ENCODE measurements at regions not wholly inside any gene's neighbourhood (a gene's known extent, or its start where the extent isn't known, plus 50 kb on each side); places are given as distances from the start of the nearest gene placed in this dataset.

GRCh38 chr2:238689871-238690389 lies 158.0 kb upstream of the TWIST2 start:
- Mint-ChIP-seq H3K4me3 (no peak overlapping the region), H3K36me3 (no peaks in the 10 kb centered on the region), H3K4me1 (no peaks in the 10 kb centered on the region), H3K27ac (no peak overlapping the region), H3K9me3 (peaks cover 0 to 3% (median 2%) of the 10 kb centered on the region in 3 donors), H3K27me3 (peaks cover 3% of the 10 kb centered on the region)

GRCh38 chr2:238690511-238690910 lies 157.4 kb upstream of the TWIST2 start:
- Mint-ChIP-seq H3K36me3 (no peaks in the 10 kb centered on the region), H3K27ac (no peak overlapping the region), H3K4me1 (no peaks in the 10 kb centered on the region), H3K4me3 (no peak overlapping the region), H3K9me3 (peaks cover 0 to 3% (median 2%) of the 10 kb centered on the region in 3 donors), H3K27me3 (peaks cover 3% of the 10 kb centered on the region)

- Mint-ChIP-seq H3K4me1 (no peaks in the 10 kb centered on the region), H3K36me3 (no peaks in the 10 kb centered on the region), H3K9me3 (peaks cover 0 to 2% (median 0%) of the 10 kb centered on the region in 3 donors), H3K27ac (peak overlapping the region in 1 of 3 donors; percentile 35), H3K4me3 (no peak overlapping the region), H3K27me3 (no peaks in the 10 kb centered on the region)
Observed at GRCh38 chr2:238691596-238692491, 156.0 kb upstream of the TWIST2 start.

- H3K4me1 Mint-ChIP-seq, result no peaks in the 10 kb centered on the region
- H3K27ac Mint-ChIP-seq, result no peak overlapping the region
- no peaks in the 10 kb centered on the region for H3K36me3 Mint-ChIP-seq
- no peaks in the 10 kb centered on the region for H3K27me3 Mint-ChIP-seq
- peaks cover 0 to 2% (median 0%) of the 10 kb centered on the region in 3 donors for H3K9me3 Mint-ChIP-seq
- H3K4me3 Mint-ChIP-seq, result no peak overlapping the region
Observed at GRCh38 chr2:238692562-238692961, 155.3 kb upstream of the TWIST2 start.

- Mint-ChIP-seq H3K9me3 (peaks cover 0 to 2% (median 0%) of the 10 kb centered on the region in 3 donors), H3K4me1 (no peaks in the 10 kb centered on the region), H3K27me3 (no peaks in the 10 kb centered on the region), H3K36me3 (no peaks in the 10 kb centered on the region), H3K27ac (no peak overlapping the region), H3K4me3 (no peak overlapping the region)
Observed at GRCh38 chr2:238693337-238694093, 154.4 kb upstream of the TWIST2 start.

GRCh38 chr2:238694136-238694755 lies 153.6 kb upstream of the TWIST2 start:
- H3K9me3 Mint-ChIP-seq, result peaks cover 0 to 2% (median 0%) of the 10 kb centered on the region in 3 donors
- H3K4me1 Mint-ChIP-seq, result no peaks in the 10 kb centered on the region
- H3K27ac Mint-ChIP-seq, result no peak overlapping the region
- H3K36me3 Mint-ChIP-seq, result no peaks in the 10 kb centered on the region
- no peaks in the 10 kb centered on the region for H3K27me3 Mint-ChIP-seq
- H3K4me3 Mint-ChIP-seq, result no peak overlapping the region

GRCh38 chr2:238694922-238695321 lies 153.0 kb upstream of the TWIST2 start:
- H3K4me3 Mint-ChIP-seq, result no peak overlapping the region
- no peaks in the 10 kb centered on the region for H3K36me3 Mint-ChIP-seq
- no peaks in the 10 kb centered on the region for H3K4me1 Mint-ChIP-seq
- H3K27me3 Mint-ChIP-seq, result no peaks in the 10 kb centered on the region
- peaks cover 0 to 2% (median 0%) of the 10 kb centered on the region in 3 donors for H3K9me3 Mint-ChIP-seq
- H3K27ac Mint-ChIP-seq, result no peak overlapping the region

- Mint-ChIP-seq H3K27ac (no peak overlapping the region), H3K36me3 (no peaks in the 10 kb centered on the region)
Observed at GRCh38 chr2:238695538-238695937, 152.3 kb upstream of the TWIST2 start.

GRCh38 chr2:238696331-238696730 lies 151.6 kb upstream of the TWIST2 start:
- Mint-ChIP-seq H3K27me3 (no peaks in the 10 kb centered on the region), H3K36me3 (no peaks in the 10 kb centered on the region), H3K27ac (no peak overlapping the region), H3K9me3 (no peaks in the 10 kb centered on the region), H3K4me3 (no peak overlapping the region), H3K4me1 (no peaks in the 10 kb centered on the region)

More at GRCh38 chr2:238695538-238695937, 152.3 kb upstream of the TWIST2 start:
- no peaks in the 10 kb centered on the region for H3K4me1 Mint-ChIP-seq
- H3K4me3 Mint-ChIP-seq, result no peak overlapping the region
- no peaks in the 10 kb centered on the region for H3K27me3 Mint-ChIP-seq
- no peaks in the 10 kb centered on the region for H3K9me3 Mint-ChIP-seq

GRCh38 chr2:238696786-238697185 lies 151.1 kb upstream of the TWIST2 start:
- H3K9me3 Mint-ChIP-seq, result no peaks in the 10 kb centered on the region
- no peaks in the 10 kb centered on the region for H3K27me3 Mint-ChIP-seq
- no peaks in the 10 kb centered on the region for H3K36me3 Mint-ChIP-seq
- no peaks in the 10 kb centered on the region for H3K4me1 Mint-ChIP-seq
- no peak overlapping the region for H3K27ac Mint-ChIP-seq
- H3K4me3 Mint-ChIP-seq, result no peak overlapping the region

- Mint-ChIP-seq H3K4me3 (no peak overlapping the region), H3K4me1 (no peaks in the 10 kb centered on the region), H3K27me3 (no peaks in the 10 kb centered on the region), H3K36me3 (no peaks in the 10 kb centered on the region), H3K9me3 (no peaks in the 10 kb centered on the region), H3K27ac (no peak overlapping the region)
Observed at GRCh38 chr2:238697193-238698071, 150.5 kb upstream of the TWIST2 start.

- Mint-ChIP-seq H3K27me3 (no peaks in the 10 kb centered on the region), H3K4me3 (no peak overlapping the region), H3K27ac (no peak overlapping the region), H3K9me3 (no peaks in the 10 kb centered on the region), H3K4me1 (no peaks in the 10 kb centered on the region), H3K36me3 (no peaks in the 10 kb centered on the region)
Observed at GRCh38 chr2:238698072-238698352, 149.9 kb upstream of the TWIST2 start.

GRCh38 chr2:238698451-238699306 lies 149.2 kb upstream of the TWIST2 start:
- Mint-ChIP-seq H3K36me3 (no peaks in the 10 kb centered on the region), H3K4me3 (no peak overlapping the region), H3K9me3 (no peaks in the 10 kb centered on the region), H3K27ac (no peak overlapping the region), H3K27me3 (no peaks in the 10 kb centered on the region), H3K4me1 (no peaks in the 10 kb centered on the region)

All from IgD-negative memory B cell (primary cell).